BJ (cell line): ENCODE measurements at regions not wholly inside any gene's neighbourhood (a gene's known extent, or its start where the extent isn't known, plus 50 kb on each side); places are given as distances from the start of the nearest gene placed in this dataset.

ENCODE experiments used
- CTCF ChIA-PET: fragments of 350-600 bp; formaldehyde crosslinking; extraction: SDS; loops from one replicate; lab custom pipeline; 2021; ENCODE audit warnings: antibody characterized with exemption, inconsistent platforms; lab: Yijun Ruan, JAX
- POLR2A ChIA-PET: fragments of 300-600 bp; sonication (Branson Sonifier 250); formaldehyde crosslinking; extraction: SDS; loops from one replicate; lab custom pipeline; 2021; ENCODE audit warnings: antibody characterized with exemption; lab: Charles Lee
- DNase-seq: peaks from one replicate; pipeline ENCODE4 v3.0.0-alpha.2; 2011; ENCODE audit warnings: low read depth
- H3K27me3 ChIP-seq: 2 replicates; pipeline ENCODE4 v1.6.0; 2011; ENCODE audit warnings: low read length; ENCODE audit not compliant: control insufficient read depth, insufficient read depth
- H3K36me3 ChIP-seq: 2 replicates; pipeline ENCODE4 v1.5.1; 2011; ENCODE audit warnings: low read length; ENCODE audit not compliant: control insufficient read depth, insufficient read depth
- H3K4me3 ChIP-seq: 2 replicates; pipeline ENCODE4 v1.5.1; 2011; ENCODE audit warnings: low read depth, mild to moderate bottlenecking, control low read depth, low read length
- CTCF ChIP-seq: IDR thresholded peaks from 2 replicates; pipeline ENCODE4 v1.5.1; 2011; ENCODE audit warnings: low read depth, mild to moderate bottlenecking, control low read depth, inconsistent platforms, low read length, moderate library complexity; ENCODE audit not compliant: insufficient read depth

DNA sequence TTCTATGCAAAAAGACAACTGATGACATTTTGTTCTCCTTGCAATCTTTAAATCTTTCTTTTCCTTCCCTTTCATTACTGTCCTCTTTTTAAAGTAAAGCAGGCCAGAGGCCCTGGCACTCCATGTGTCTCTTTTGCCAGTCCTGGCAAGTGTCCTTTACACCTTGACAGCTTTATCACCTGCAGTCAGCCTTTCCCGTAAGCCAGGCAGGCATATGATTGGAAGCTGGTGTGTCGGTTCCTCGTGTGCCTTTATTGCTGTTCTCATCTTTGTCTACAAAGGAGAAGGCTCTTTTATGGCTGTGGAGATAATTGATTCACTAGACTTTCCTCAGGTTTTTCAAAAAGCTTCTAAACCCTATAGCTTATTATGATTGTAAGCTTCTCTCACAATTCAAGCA is 162.3 kb upstream of the FBXL4 start:
- no peak for DNase-seq
- CTCF ChIA-PET: interaction anchor here (0.5 to 4.0 kb wide), 2 partner anchors 10 to 753 kb away, joined by 4 to 19 read pairs; no protein-coding TSS in a partner anchor
- Histone ChIP-seq H3K27me3 (no peaks in the 10 kb centered on the region), H3K4me3 (no peak overlapping the region), H3K36me3 (no peaks in the 10 kb centered on the region)
- TF ChIP-seq CTCF: no peak
- POLR2A ChIA-PET: no interaction called here

DNA sequence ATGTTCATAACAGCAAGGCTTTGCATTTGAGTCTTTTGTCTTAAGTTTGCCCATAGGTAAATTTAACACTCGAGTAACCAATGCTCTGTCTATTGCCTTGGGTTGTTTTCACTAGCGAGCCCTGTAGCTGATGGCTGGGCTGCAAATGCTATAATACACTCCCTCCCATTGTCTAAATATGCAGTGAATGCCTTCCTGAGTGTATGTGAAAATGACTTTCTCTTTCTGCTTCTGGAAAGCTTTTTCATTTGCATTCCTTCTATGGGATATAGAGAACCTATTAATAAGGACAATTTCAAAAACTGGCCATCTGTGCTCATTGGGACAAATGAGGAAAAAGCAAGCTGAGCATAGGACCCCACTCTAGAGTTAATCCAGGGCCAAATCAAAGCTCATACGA is 156.5 kb upstream of the FBXL4 start:
- no peak for TF ChIP-seq CTCF
- no peak for DNase-seq
- H3K27me3 ChIP-seq: no peaks in the 10 kb centered on the region
- ChIA-PET POLR2A (no interaction called here), CTCF (interaction anchor here (0.6 to 1.1 kb wide), 2 partner anchors 12 to 665 kb away, joined by 3 to 4 read pairs; no protein-coding TSS in a partner anchor)
- H3K4me3 ChIP-seq: no peak overlapping the region
- H3K36me3 ChIP-seq: no peaks in the 10 kb centered on the region

- no peak overlapping the region for H3K4me3 ChIP-seq
- no peaks in the 10 kb centered on the region for H3K36me3 ChIP-seq
- POLR2A ChIA-PET: no interaction called here
- DNase-seq: no peak
- H3K27me3 ChIP-seq: no peaks in the 10 kb centered on the region
- TF ChIP-seq CTCF: no peak
- CTCF ChIA-PET: no interaction called here
Observed at GRCh38 chr6:99099243-99099642, 151.5 kb upstream of the FBXL4 start.

DNA sequence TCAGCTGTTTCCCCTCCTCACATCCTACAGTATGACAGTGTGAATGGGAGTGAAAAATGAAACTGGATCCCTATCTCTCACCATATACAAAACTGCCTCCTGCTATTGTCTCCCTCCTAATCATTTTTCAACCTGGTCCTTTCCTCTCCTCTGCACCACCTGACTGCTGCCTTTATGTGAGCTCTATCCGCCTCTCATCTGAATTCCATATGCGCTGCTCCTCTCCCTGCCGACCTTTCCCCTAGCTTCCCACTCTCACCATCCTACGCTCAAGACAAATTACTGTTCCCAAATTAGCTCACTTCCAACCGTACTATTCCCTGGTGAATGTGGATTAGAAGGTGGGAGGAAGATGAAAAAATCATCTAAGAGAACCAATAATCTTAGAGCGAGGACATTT is 148.4 kb upstream of the FBXL4 start:
- ChIA-PET POLR2A (no interaction called here), CTCF (interaction anchor here (1.2 kb wide), 1 partner anchor 23 kb away, joined by 5 read pairs; no protein-coding TSS in a partner anchor)
- no peak for DNase-seq
- no peak overlapping the region for H3K4me3 ChIP-seq
- H3K36me3 ChIP-seq: no peaks in the 10 kb centered on the region
- H3K27me3 ChIP-seq: peaks cover 2% of the 10 kb centered on the region; the same call in 1 of the 2 replicates
- no peak for TF ChIP-seq CTCF

DNA sequence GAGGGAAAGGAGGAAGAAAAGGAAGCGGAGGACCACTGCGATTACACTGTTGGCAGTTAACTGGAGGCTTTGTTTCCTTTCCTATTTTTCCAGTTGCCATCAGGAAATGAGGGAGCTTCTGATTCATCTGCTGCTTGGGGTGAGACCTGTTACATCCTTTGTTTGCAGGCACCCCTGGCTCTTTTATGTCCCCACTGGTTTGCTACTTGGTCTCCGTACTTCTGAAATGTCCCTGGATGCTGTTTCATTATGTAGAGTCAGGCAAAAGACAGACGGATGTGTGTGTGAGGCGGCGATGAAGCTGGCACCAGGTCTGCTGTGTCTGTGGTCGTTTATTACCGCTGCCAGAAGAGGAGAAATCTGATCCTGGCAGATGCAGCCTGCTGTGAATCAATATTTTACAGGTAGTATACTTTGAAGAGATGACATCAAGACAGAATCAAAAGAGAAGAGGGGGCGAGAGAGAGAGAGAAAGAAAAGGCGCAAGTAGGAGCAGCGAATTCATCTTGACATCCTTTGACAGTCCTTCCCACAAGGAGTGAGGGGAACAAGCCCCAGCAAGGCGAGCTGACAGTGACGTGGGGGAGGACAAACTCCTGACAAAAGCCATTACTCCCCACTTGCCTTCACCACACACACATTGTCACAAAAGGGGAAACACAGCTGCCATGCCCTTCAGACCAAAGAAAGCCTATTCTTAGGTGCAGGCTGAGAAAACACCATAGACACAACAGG is 145.9 kb upstream of the FBXL4 start:
- peaks cover 2% of the 10 kb centered on the region; the same call in 1 of the 2 replicates for H3K27me3 ChIP-seq
- H3K4me3 ChIP-seq: no peak overlapping the region
- no peak for TF ChIP-seq CTCF
- no peak for DNase-seq
- H3K36me3 ChIP-seq: no peaks in the 10 kb centered on the region
- ChIA-PET POLR2A (no interaction called here), CTCF (no interaction called here)
